ENCODE measurements at regions not wholly inside any gene's neighbourhood (a gene's known extent, or its start where the extent isn't known, plus 50 kb on each side); places are given as distances from the start of the nearest gene placed in this dataset.

DNA sequence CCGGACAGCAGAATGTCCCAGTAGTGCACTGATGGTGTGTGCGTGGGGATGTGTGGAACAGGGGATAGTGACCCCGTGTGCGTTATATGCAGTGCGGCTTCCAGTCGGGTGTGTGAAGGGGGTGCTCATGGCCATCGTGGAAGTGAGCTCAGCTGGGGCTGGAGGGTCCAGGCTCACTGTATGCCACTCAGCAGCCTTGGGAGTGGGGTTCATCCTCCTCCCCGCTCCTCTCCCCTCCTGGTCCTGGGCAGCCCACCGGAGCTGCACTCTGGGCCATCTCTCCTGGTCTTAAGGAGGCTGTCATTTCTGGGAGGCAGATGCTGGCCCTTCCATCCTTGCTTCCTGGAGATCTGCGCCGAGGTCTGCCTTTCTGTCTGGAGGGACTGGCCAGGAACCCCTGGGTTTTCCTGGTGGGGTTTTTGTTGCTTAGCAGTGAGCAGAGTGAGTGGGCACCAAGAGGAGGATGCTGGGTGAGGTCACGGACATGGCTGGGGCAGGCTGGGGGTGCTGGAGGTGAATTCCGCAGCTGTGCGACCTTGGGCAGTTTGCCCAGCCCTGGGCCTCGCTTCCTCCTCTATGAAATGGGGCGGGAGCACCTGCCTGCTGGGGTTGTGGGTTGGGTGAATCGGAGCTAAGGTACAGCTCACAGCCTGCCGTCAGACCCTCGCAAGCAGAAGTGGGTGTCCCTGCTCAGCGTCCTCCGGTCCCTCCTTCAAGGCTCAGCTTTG is 164.1 kb downstream of the SEC14L1 start (continued):
- TF ChIP-seq, protein P1, sequence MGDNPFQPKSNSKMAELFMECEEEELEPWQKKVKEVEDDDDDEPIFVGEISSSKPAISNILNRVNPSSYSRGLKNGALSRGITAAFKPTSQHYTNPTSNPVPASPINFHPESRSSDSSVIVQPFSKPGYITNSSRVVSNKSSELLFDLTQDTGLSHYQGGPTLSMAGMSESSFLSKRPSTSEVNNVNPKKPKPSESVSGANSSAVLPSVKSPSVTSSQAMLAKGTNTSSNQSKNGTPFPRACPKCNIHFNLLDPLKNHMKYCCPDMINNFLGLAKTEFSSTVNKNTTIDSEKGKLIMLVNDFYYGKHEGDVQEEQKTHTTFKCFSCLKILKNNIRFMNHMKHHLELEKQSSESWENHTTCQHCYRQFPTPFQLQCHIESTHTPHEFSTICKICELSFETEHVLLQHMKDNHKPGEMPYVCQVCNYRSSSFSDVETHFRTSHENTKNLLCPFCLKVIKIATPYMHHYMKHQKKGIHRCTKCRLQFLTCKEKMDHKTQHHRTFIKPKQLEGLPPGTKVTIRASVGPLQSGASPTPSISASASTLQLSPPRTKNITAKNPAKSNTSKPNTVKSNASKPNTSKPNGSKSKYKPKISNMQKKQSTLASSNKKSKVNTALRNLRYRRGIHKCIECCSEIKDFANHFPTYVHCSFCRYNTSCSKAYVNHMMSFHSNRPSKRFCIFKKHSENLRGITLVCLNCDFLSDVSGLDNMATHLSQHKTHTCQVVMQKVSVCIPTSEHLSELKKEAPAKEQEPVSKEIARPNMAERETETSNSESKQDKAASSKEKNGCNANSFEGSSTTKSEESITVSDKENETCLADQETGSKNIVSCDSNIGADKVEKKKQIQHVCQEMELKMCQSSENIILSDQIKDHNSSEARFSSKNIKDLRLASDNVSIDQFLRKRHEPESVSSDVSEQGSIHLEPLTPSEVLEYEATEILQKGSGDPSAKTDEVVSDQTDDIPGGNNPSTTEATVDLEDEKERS (CRISPR knock-in tag; IDR thresholded peaks at IDR 0.05): peak; percentile 41; the same call in 1 of the 2 replicates
- TF ChIP-seq PTBP1 (IDR thresholded peaks at IDR 0.05; ENCODE audit: low read depth, low read length, poor library complexity, severe bottlenecking) (no peak), TAF15 (IDR thresholded peaks at IDR 0.05; ENCODE audit: low read depth, low read length, poor library complexity, severe bottlenecking) (no peak), RBM22 (optimal IDR thresholded peaks at IDR 0.05; ENCODE audit: low read length) (peak; percentile 5), HNF4A (CRISPR knock-in tag; IDR thresholded peaks at IDR 0.05) (peak; percentile 41), REL (CRISPR knock-in tag; conservative IDR thresholded peaks at IDR 0.05) (no peak), ZNF282 (IDR thresholded peaks at IDR 0.05; ENCODE audit: partially characterized antibody) (no peak), TOPORS (CRISPR knock-in tag; IDR thresholded peaks at IDR 0.05) (no peak), DMAP1 (CRISPR knock-in tag; IDR thresholded peaks at IDR 0.05) (no peak), YY1 (IDR thresholded peaks at IDR 0.05; ENCODE audit: insufficient read depth, insufficient replicate concordance, low read depth, low read length) (peak; percentile 38)
- TF ChIP-seq, protein P2, sequence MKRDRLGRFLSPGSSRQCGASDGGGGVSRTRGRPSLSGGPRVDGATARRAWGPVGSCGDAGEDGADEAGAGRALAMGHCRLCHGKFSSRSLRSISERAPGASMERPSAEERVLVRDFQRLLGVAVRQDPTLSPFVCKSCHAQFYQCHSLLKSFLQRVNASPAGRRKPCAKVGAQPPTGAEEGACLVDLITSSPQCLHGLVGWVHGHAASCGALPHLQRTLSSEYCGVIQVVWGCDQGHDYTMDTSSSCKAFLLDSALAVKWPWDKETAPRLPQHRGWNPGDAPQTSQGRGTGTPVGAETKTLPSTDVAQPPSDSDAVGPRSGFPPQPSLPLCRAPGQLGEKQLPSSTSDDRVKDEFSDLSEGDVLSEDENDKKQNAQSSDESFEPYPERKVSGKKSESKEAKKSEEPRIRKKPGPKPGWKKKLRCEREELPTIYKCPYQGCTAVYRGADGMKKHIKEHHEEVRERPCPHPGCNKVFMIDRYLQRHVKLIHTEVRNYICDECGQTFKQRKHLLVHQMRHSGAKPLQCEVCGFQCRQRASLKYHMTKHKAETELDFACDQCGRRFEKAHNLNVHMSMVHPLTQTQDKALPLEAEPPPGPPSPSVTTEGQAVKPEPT (CRISPR knock-in tag; IDR thresholded peaks at IDR 0.05; ENCODE audit: low read depth): no peak
- TF ChIP-seq, protein P3, sequence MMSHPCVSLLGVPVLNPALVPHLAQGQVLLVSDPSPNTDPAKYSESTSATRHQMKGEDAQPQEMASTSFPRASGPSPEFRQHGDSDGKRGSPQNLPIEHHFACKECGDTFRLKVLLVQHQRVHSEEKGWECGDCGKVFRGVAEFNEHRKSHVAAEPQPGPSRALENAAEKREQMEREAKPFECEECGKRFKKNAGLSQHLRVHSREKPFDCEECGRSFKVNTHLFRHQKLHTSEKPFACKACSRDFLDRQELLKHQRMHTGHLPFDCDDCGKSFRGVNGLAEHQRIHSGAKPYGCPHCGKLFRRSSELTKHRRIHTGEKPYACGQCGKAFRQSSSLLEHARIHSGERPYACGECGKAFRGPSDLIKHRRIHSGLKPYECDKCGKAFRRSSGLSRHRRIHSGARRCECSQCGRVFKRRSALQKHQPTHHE (CRISPR knock-in tag; IDR thresholded peaks at IDR 0.05; ENCODE audit: borderline replicate concordance): no peak
- TF ChIP-seq, protein P4, sequence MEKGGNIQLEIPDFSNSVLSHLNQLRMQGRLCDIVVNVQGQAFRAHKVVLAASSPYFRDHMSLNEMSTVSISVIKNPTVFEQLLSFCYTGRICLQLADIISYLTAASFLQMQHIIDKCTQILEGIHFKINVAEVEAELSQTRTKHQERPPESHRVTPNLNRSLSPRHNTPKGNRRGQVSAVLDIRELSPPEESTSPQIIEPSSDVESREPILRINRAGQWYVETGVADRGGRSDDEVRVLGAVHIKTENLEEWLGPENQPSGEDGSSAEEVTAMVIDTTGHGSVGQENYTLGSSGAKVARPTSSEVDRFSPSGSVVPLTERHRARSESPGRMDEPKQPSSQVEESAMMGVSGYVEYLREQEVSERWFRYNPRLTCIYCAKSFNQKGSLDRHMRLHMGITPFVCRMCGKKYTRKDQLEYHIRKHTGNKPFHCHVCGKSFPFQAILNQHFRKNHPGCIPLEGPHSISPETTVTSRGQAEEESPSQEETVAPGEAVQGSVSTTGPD (CRISPR knock-in tag; IDR thresholded peaks at IDR 0.05): no peak

All from HepG2 (cell line).